IPS DF 4.7 (cell line): ENCODE measurements at regions not wholly inside any gene's neighbourhood (a gene's known extent, or its start where the extent isn't known, plus 50 kb on each side); places are given as distances from the start of the nearest gene placed in this dataset.
"Not testable (repeated sequence)": the region's sequence is repeated elsewhere in the genome, so short reads cannot be mapped to it uniquely, and the experiment has no call there.

Source experiments
- DNase-seq: peaks from one replicate; pipeline ENCODE4 v3.0.0-alpha.2; 2013; ENCODE audit warnings: low spot score; ENCODE audit errors: extremely low read depth

GRCh38 chr19:31445406-31445805 lies 96.2 kb upstream of the TSHZ3 start:
- no peak for DNase-seq

- no peak for DNase-seq
Measured at GRCh38 chr19:31448221-31448657, 99.0 kb upstream of the TSHZ3 start.

GRCh38 chr19:31449379-31449778 lies 100.1 kb upstream of the TSHZ3 start:
- DNase-seq: no peak

- DNase-seq: no peak
Measured at GRCh38 chr19:31450696-31451095, 101.5 kb upstream of the TSHZ3 start.

- DNase-seq: no peak
Measured at GRCh38 chr19:31451686-31452330, 102.6 kb upstream of the TSHZ3 start.

GRCh38 chr19:31459430-31459829 lies 110.2 kb upstream of the TSHZ3 start:
- DNase-seq: no peak

- peak; percentile 22 for DNase-seq
Measured at GRCh38 chr19:31461814-31462539, 112.7 kb upstream of the TSHZ3 start.

- DNase-seq: no peak
Measured at GRCh38 chr19:31470229-31470939, 121.1 kb upstream of the TSHZ3 start.

- no peak for DNase-seq
Measured at GRCh38 chr19:31470952-31471351, 121.7 kb upstream of the TSHZ3 start.

- DNase-seq: no peak
Measured at GRCh38 chr19:31478241-31478640, 129.0 kb upstream of the TSHZ3 start.

GRCh38 chr19:31483226-31483857 lies 134.1 kb upstream of the TSHZ3 start:
- no peak for DNase-seq

GRCh38 chr19:31484858-31485410 lies 135.7 kb upstream of the TSHZ3 start:
- not testable (repeated sequence) for DNase-seq

- DNase-seq: no peak
Measured at GRCh38 chr19:31485472-31485871, 136.2 kb upstream of the TSHZ3 start.

- no peak for DNase-seq
Measured at GRCh38 chr19:31491242-31491641, 142.0 kb upstream of the TSHZ3 start.

- no peak for DNase-seq
Measured at GRCh38 chr19:31492050-31492449, 142.8 kb upstream of the TSHZ3 start.

GRCh38 chr19:31496076-31496475 lies 146.8 kb upstream of the TSHZ3 start:
- no peak for DNase-seq

- no peak for DNase-seq
Measured at GRCh38 chr19:31497709-31498108, 148.5 kb upstream of the TSHZ3 start.

- DNase-seq: no peak
Measured at GRCh38 chr19:31498781-31499180, 149.5 kb upstream of the TSHZ3 start.

- DNase-seq: no peak
Measured at GRCh38 chr19:31499281-31500196, 150.3 kb upstream of the TSHZ3 start.

- no peak for DNase-seq
Measured at GRCh38 chr19:31500197-31500830, 151.1 kb upstream of the TSHZ3 start.
